ENCODE measurements at regions not wholly inside any gene's neighbourhood (a gene's known extent, or its start where the extent isn't known, plus 50 kb on each side); places are given as distances from the start of the nearest gene placed in this dataset.

- TF ChIP-seq EZH2 (IDR thresholded peaks at IDR 0.05; ENCODE audit: borderline replicate concordance, insufficient read depth, low read depth, low read length, poor library complexity, severe bottlenecking): no peak
- no peak for TF ChIP-seq CTCF (IDR thresholded peaks at IDR 0.05)
Observed at GRCh38 chr5:4053136-4053535, 457.5 kb downstream of the IRX1 start.
